GM18520 (cell line): ENCODE measurements at regions not wholly inside any gene's neighbourhood (a gene's known extent, or its start where the extent isn't known, plus 50 kb on each side); places are given as distances from the start of the nearest gene placed in this dataset.

Source experiments
- ATAC-seq: cut with Tn5 transposase; IDR thresholded peaks from one replicate; pipeline ENCODE4 v1.9.1; 2021; ENCODE audit not compliant: unreplicated experiment

DNA sequence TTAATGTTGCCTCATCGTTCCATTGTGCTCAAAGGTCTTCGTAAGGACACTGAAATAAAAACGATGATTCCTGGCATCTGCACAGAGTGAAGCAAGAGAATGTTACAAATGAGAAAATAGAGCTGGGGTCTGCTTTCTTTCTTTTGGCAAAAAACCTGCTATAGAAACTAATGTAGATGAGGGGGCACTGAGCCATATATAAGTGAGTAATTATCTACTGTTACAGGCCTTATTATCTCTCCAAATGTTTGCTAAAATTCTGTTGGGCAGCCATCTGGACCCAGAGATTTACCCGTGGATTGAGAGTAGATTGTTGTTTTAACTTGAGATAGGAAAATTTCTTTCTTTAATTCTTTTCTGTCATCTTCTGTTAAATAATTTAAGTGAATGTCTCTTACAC, 472.5 kb upstream of the PIK3C3 start:
- ATAC-seq: no peak

DNA sequence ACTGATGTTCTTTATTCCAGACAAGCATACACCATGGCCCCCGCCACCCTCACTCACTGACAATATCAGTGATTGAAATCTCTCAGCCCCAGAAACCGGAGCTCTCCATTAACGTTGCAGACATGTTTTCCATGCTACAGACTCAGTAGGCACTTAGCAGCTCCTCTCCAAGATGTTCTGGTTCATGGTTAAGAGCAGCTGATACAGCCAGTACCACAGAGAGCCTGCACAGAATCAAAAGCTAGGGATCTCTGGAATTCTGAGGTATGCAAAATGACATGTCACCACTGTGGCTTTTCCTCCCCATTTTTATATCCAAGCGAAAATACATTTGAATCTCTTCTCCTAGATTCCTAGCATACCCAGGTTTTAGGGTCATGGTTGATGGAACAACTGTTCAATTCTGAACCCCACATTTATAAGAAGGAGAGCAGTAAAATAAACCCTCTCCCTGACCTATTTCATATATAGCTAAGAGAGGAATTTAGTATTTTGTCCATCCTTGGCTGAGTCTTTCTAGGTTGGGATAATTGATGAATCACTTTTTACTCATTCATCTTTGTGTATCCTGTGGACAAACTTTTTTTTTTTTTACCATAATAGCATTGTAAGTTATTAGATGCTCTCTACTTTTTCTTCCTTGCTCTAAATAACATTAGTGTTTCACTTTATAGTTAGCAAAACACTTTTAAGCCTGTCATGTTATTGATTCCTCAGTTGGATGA, 488.4 kb upstream of the PIK3C3 start:
- no peak for ATAC-seq

DNA sequence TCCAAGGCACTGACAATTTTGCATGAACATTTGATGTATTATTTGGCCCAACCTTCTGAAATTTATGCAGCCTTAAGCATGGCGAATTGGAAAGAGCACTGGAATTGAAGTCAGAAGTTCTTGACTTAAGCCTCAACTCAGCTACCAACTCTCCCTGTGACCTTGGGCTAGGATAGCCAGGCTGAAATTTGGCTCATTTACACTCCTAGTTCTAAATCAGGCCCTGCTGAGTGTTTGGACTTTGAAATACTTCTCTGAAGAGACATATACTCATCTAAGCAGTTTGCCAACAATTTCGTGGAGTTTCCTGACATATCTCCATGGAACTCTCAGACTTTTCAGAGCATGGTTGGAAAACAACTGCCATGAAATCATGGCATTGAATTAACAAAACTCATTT, 489.6 kb upstream of the PIK3C3 start:
- no peak for ATAC-seq

DNA sequence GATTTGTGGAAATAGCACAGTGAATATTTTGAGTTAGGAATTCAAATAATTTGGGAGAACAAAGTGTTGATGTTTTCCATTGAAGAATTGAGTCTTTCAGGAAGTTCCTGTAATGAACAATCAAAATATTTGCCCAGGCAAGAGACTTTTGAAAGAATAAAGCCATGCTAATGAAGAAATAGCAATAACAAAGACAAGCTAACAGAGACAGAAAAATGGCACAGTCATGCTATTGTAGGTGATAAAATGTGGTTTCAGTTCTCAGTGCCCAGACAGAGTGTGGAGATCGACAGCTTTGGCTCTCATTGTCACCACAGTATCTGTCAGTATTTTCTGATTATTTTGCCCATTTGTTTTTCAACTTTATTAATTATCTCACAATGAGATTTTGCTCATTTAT, 490.8 kb upstream of the PIK3C3 start:
- no peak for ATAC-seq

DNA sequence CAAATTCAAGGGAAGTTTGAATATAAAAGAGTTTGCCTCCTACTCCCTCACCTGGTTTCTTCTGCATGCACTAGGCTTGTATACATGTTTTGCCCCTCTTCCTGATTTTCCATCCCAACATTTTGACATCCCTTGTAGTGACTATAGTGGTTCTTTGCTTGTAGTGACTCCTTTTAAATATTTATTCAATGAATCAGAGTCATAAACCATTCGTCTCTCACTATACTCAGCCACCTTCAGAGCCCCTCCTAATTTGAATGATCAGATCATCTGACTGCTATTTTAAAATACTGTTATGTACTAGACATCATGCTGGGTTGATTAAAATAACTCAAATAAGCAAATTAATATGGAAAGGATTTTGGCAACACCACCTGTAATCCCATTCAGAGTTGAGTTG, 492.1 kb upstream of the PIK3C3 start:
- ATAC-seq: no peak

DNA sequence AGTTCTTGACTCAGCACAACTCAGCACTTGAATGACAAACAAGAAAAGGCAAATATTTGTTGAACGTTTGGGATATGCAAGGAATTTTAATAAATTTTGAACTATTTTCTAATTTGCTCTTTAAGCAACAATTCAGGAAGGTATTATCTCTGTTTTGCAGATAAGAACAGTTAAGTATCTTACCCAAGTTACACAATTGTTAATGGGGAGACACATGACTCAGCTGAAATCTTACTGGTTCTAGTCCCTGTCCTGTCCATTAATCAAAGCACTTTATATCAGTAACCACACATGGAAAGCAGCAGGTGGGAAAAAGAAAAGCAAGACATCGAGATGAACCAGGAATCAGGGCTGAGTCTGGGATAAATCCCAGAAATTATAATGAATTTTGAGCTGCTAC, 493.9 kb upstream of the PIK3C3 start:
- no peak for ATAC-seq

DNA sequence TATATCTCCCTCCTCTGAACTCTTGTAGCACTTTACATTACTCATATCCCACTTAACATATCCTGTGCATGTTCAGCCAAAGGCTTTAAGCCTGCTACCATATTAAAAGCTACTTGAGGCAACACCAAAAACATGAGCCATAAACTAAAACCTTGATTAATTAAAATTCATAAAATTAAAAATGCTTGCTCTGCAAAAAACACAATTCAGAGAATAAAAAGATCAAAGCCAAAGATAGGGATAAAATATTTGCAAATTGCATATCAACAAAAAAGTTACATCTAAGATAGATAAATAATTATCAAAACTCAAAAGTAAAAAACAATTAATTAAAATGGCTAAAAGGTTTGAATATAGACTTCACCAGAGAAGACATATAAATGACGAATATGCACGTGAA, 495.4 kb upstream of the PIK3C3 start:
- ATAC-seq: no peak

DNA sequence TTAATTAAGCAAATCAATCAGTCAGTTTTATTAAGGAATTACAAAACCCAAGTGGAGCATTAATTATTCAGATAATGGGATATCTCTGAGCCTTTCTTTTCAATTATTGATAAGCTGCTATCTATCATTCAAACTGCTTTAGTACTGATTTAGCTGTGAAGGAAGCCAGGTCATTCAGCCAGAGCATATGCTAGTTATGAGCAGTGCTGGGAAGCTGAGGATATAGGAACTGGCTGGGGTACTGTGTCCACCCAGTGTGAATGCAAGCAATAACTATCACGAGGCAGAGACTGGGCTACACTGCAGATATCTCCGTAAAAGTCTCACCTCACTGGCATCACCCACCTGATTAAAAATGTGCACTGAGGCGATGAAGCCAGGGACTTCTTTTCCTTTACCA, 496.7 kb upstream of the PIK3C3 start:
- no peak for ATAC-seq

DNA sequence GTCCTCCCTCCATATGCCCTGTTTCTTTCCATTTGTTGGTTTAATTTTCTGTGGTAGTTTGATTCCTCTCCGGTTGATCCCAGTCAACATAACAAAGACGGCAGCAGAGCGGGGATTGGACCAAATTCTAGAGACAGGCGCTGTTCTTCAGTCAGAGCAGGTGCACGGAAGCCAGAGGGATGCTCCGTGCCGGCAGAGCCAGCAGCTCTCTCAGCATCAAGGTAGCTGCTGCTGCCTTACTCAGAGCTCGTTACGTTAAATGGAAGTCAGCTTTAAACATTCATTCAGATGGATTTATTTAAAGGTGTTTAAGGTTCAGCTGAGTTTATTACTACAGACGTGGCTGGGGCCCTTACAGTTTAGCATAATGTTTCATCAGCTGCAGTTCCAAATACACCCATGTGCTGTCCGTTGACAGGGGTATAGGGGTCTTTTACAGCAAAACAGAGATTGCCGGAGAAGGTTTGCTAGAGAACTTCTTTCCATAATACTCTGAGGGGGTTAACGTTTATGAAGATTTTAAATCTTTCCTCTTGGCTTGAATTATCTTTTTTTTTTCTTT, 497.2 kb upstream of the PIK3C3 start:
- no peak for ATAC-seq

DNA sequence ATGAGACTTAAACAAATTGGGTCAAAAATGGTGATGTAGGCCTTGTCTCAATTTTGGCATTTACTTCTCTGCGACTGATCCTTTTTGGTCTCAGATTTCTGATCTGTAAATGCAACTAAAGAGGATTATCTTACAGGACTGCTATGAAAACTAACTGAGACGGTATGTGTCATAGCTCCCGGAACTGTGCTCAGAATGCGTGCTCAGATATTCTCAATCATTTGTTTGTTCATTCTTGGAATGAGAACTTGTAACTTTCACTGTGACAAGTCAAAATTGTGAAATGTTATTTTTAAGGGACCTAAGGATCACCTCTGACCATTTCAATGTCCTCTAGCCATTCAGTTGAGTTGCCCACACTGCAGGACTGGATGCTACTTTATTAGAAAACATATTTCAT, 498.2 kb upstream of the PIK3C3 start:
- ATAC-seq: no peak

DNA sequence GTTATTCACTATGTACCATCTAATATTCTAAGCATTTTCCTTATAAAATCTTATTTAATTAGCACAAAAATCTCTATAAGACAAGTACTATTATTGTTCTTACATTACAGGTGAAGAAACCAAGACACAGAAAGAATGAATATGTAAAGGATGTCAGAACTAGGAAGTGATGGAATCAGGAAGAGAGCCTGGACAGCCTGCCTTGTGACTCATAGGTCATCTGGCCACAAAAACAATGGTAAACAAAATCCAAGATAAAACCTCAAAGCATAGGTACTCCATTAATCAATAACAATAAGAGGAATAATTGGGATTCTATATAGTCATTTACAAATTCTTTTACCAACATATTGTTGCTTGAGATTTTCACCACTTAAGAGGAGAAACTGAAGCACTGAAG, 505.4 kb upstream of the PIK3C3 start:
- ATAC-seq: no peak

DNA sequence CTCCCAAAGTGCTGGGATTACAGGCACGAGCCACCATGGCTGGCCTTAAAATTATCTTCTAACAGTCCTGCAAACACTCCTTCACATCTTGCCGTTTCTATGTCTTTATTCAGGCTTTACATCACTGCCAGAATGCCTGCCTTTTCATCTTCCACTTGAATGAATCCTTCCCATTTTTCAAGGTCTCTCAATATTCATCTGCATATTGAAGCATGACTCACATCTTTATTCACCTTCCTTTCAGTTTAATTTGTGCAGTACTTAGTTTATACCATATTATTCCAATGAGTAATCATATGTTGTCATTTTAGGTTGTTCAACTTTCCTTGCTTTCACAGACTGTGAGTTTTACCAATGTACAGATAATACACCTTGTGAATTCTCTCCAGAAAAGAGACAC, 510.1 kb upstream of the PIK3C3 start:
- no peak for ATAC-seq

DNA sequence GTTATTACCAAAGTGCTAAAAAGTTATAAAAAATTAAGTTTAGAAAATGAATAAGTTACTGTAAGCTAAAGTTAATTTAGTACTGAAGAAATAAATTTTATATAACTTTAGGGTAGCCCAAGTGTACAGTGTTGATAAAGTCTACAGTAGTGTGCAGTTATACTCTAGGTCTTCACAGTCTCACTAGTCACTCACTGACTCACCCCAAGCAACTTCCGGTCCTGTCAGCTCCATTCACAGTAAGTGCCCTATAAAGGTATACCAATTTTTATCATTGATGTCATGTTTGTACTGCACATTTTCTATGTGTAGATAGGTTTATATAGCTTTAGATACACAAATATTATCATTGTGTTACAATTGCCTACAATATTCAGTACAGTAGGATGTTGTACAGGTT, 518.3 kb upstream of the PIK3C3 start:
- no peak for ATAC-seq

DNA sequence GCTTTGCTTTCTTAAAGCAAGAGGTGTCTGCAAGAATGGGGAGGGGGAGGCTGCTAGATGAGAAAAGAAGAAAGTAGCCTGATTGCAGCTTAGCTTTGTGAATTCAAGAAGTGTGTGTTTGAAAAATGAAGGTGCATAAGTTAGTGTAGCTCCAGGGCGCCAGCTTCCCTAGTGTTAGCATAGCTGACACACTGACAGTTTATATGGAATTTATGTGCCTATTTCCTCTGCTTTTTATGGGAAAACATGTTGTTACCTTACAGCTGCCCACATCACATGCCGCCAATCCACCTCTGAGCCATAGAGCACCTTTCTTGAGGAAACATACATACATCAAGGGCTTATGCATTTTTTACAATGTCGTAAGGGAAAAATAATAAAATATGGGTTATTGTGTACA, 536.4 kb upstream of the PIK3C3 start:
- no peak for ATAC-seq

DNA sequence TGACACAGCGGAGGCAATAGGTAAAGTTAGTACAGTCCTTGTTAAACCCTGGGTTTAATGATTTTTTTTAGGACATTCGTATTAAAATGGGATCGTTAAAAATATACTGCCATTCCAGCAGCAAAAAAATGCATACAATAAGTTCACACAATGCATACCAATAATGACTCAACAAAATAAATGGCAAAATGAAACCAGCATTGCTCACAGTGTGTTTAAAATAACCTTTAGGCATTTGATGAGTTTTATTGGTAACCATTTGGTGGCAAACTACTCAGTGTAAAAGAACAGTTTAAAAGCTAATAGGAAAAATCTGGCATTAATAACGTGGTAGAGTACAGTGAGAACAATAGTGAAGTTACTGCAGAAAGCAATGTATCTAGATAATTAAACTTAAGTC, 539.0 kb upstream of the PIK3C3 start:
- ATAC-seq: no peak

DNA sequence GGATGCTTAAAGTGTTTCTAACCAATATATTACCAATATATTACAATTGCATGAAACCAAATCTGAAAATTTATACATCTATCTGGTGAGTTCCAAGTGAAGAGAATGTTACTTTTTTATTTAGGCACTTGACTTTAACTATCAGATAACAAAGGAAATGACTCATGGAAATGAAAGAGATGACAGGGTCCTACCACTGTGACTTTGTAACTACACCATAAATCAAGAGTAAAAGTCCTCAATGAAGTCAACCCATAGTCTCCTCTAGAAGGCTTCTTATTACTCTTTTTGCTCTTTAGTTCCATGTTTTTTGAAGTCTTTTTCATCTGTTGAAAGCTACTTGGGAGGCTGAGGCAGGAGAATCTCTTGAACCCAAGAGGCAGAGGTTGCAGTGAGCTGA, 545.0 kb upstream of the PIK3C3 start:
- no peak for ATAC-seq

DNA sequence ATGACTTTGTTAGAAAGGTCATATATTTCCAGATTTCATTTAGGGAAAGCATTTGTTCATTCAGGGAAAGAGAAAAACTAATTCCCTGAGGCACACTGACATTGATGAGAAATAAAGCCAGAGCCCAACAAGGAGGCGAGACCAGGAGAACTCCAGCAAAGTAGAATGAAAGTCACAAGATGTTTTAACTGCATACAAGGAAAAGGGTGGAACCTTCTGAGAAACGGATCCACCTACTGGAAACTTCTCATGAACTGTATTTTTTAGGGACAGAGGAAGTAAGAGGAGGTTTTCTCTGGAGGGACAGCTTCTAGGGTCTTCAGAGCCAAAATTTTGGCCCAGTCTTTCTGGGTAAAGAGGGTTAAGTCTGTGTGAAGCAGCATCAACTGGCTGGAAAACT, 548.2 kb upstream of the PIK3C3 start:
- no peak for ATAC-seq

DNA sequence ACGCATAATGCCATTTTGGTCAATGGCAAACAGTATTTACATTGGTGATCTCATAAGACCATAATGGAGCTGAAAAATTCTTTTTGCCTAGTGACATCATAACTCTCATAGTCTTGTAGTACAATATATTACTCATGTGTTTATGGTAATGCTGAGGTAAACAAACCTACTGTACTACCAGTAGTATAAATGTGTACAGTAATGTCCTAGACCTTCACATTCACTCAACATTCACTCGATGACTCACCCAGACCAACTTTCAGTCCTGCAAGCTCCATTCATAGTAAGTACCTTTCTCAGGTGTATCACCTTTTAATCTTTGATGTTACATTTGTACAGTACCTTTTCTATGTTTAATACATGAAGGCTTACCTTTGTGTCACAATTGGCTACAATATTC, 558.2 kb upstream of the PIK3C3 start:
- no peak for ATAC-seq

DNA sequence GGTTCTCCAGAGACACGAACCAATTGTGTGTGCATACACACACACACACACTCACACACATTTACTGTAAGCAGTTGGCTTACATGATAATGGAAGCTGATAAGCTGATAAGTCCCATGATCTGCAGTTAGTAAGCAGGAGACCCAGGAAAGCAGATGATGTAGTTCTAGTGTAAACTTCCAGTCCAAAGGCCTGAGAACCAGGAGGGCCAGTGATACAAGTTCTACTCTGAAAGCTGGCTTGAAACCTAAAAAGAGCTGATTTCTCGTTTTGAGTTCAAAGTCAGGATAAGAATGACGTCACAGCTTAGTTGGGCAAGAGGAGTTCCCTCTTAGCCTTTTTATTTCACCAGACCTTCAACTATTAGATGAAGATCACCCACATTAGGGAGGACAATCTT, 558.8 kb upstream of the PIK3C3 start:
- ATAC-seq: no peak

DNA sequence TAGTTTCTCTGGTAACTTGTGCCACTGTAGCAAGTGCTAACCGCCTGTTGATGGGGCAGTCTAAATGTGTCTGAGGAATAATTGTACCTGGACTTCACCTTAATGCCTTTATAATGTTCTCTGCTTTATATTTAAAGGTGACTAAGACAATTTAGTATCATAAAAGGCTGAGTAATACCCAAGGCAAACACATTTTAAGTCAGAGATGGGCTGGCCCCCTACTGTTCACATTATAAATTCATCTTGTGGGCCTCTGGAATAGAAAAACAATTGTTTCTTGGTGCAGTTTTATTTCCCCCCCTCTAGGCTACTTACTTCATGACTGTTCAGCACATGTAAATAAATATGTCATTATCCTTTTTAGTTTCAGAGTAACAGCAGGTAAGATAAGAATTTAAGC, 559.3 kb upstream of the PIK3C3 start:
- ATAC-seq: no peak

DNA sequence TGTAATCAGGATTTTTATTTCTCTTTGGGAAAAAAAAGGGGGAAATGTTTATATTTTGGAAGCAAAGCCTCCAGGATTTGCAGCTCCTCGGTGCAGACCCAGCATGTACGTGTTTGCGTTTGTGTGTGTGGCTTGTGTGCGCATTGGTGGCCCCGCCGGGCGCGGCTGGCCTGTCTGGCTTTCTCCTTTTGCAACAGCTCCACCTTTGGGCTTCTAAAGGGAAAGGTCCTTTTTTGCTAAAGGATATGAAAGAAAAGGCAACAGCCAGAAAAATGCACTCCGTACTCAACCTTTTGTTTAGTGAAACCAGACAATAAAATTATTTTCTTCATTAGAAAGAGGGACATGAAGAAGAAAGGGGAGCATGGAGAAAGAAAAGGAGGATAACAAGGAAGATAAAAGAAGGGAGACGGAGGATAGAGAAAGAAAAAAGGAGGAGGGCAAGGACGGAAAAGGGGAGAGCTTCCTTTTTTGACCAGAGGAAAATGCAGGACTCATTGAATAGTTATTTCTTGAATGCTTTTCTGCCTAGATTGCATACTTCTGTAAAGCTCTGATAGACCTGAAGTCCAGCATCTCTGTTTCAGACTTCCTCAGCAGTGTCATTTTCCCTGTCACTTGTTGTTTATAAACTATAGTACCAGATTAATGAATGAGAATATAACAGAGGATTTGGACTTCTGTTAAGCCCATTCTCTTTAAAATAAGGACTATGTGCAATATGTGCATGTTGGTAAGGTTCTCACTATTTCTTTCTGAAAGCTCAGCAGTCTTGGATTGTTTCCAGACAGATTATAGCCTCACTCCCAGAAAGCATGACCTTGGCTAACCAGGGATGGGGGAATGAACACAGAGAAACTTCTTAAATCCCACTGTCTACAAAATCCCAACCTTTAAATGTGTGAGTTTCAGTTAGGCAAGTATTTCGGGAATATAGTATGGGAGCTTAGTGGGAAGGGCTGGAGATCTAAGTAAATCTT, 563.1 kb upstream of the PIK3C3 start:
- ATAC-seq: no peak

DNA sequence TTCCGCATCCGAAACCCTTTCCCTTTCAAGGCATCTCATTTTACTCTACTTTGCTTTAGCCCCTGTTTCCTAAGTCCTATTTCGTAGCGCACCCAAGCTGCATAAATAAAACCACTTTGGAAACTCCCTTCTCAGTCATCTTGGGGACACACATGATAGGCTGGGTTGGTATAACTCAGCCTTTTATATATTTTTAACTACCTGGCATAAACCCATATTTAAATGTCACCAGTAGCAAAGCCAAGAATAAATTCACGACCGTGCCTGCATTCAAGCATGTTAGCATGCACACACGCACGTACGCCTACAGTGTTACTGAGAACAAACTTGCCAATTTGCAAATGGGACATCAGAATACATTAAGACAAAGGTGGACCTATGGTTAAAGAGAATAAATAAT, 564.7 kb upstream of the PIK3C3 start:
- no peak for ATAC-seq
